SKM-1 treated with dmso at 0.1 percent for 144 hours (cell line): ENCODE measurements at regions not wholly inside any gene's neighbourhood (a gene's known extent, or its start where the extent isn't known, plus 50 kb on each side); places are given as distances from the start of the nearest gene placed in this dataset.
A peak's percentile ranks its signal among the peaks of the same experiment; 100 is the strongest.
"Not testable (repeated sequence)": the region's sequence is repeated elsewhere in the genome, so short reads cannot be mapped to it uniquely, and the experiment has no call there.

Source experiments
- DNase-seq: peaks from one replicate; lab custom pipeline; 2025; ENCODE audit not compliant: unreplicated experiment; lab: John Stamatoyannopoulos, UW

DNA sequence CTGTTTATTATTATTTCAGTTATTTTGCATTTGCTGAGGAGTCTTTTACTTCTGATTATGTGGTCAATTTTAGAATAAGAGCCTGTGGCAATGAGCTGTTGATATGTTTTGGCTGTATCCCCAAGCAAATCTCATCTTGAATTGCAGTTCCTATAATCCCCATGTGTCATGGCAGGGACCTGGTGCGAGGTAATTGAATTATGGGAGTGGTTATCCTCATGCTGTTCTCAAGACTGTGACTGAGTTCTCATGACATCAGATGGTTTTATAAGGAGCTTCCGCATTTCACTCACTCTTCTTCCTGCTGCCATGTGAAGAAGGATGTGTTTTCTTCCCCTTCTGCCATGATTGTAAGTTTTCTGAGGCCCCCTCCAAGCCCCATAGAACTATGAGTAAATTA is 114.9 kb upstream of the SLCO6A1 start:
- no peak for DNase-seq

DNA sequence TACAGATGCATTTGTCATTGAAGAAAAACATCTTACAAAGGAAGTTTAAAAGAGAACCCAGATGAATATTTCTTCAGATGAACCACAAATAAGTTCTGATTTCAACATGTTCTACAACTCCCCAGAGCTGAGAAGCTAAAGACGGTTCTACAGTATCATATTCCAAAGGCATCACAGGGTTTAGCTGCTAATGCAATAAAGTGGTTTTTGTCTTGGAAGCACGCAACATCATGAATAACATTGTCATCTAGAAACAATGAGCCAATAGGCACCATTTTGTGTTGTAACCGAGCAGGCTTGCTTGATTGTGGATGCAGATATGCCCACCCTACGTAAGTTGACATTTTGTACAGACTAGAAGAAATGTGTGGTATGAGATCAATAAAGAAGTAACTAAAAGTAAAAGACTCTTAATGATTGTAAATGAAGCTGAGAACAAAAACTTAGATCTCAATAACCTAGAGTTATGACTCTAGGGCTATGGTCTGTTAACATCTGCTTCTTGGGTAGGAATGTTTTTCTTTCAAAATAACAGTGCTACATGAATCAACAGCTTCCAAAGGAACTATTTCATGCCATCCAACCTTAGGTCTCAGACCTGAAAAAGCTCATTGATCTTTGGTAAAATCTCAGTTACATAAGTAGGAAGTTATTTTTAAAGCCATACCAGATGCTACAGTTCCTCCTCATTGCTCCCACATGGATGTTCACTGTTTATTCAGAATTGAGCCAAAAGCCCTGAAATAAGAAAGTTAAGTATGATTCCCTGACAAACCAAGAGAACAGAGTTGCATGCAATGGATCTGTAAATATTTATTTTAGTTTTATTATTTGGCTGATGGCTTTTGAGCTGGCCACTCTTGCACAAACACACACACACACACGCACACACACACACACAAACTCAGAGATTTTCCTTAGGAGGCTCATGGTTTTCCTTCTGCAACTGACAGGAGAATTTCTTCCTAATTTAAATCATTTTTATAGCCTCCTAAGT is 118.7 kb upstream of the SLCO6A1 start:
- DNase-seq, result no peak

DNA sequence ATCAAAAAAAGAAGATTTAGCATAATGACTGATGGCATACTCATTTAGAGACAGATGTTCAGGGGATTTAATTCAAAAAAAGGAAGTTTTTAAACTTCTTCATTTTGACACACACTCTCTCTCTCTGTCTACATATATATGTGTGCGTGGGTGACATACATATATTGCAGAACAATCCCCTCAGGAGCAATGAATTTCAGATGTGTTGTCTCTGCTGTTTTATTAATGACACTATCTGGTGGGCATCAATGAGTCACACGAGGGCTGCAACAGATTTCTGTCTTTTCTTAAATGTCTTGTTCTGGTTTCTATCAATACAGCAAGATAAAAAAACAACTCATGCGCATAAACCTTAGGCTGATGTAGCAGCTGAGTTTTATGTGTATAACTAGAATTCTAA is 123.5 kb upstream of the SLCO6A1 start:
- no peak for DNase-seq

DNA sequence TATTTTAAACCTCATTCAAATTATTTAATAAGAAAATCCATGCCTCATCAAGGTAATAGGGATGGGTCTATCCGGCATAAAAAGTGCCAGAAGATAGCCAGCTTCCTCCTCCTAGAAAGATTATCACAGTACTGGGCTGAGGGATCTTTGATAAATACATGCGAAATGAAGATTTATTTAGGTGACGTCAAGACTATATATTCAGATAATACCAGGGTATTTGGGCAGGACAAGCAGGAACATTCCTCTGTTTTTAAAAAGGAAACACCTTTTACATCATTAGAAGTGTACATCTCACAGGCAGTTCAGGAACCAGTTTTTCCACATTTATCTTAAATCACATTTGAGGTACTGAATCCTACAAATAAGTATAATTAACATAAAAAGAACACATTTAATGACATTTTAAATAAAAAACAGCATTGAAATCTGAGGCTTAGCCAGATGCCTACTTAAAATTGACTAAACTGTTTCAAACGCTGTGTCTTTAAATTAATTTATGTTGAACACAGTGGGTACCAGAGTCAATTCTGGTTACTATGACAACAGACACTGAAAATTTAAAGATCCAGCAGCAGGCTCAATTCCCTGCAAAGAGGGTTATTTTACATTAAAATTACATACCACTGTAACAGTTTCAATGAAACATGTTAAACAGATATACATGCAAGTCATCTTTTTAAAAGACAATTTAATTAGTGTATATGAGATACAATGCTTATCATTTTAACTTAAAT is 124.7 kb upstream of the SLCO6A1 start:
- DNase-seq, result no peak

DNA sequence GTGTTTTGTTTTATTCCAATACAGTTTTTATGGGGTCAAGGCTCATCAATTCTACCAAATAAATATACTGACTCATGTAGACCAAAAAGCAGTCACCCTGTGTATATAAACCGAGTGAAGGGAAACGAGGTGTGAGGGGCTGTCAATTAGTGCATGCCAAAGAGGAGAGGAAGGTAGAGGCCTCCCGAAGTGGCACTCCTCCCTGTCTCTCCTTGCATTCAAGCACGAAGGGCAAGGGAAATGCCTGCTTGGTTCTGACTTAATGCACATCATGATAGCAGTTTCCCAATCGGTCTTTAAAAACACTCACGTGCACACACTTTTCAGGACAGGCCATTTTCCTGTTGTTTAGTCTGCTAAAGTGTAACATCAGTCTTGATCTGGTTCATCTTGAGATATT is 125.6 kb upstream of the SLCO6A1 start:
- DNase-seq, result no peak

DNA sequence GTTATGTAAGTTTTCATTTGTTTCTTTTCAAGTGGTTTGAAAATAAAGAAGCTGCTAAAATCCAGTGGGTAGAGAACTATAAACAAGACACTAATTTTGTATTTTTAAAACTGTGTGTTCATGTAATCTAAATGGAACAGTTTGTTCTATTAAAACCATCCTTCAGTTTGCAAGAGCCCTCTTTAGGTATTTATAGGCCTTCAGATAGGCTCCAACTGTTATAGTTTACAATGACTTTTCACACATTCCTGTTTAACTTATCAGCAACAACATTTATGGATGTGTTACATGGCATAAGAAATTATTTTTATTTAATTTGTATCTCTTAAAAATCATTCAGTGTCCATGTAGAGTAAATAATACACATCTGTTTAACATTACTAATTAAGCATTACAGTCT is 126.7 kb upstream of the SLCO6A1 start:
- no peak for DNase-seq

DNA sequence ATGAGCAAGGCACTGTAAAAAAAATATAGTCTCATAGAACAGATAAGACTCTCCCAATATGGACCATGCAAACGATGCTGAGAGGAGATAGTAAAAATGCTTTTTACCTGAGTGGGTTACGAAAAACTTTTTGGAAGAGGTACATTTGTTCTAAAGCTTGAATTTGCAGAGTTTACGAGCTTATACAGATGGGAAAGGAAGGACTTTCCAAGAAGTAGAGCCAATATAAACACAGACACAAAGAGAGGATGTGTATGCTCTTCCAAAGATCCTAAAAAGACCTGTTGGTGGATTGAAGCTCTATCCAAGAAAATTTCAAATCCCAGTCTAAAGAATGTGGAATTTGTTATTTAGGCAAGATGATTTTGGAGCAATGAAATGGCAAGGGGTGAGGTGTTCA is 127.1 kb upstream of the SLCO6A1 start:
- no peak for DNase-seq

DNA sequence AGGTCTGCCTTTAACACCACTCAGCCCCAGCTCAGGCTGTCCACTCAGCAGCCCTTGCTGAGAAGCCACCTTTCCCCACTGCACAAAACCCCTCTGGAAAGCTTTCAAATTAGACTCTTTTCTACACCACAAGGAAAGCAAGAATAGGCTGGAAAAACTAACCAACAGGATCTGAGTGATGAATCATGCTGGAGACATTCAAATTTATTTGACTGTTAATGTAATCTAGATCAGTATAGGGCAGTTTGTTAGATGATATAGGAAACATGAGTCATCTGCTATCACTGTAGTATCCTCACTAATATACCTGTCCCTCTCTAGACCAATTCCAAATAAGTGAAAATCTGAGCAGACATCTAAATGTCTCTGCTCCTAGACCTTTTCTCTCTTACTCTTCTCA is 127.8 kb upstream of the PAM start:
- no peak for DNase-seq

DNA sequence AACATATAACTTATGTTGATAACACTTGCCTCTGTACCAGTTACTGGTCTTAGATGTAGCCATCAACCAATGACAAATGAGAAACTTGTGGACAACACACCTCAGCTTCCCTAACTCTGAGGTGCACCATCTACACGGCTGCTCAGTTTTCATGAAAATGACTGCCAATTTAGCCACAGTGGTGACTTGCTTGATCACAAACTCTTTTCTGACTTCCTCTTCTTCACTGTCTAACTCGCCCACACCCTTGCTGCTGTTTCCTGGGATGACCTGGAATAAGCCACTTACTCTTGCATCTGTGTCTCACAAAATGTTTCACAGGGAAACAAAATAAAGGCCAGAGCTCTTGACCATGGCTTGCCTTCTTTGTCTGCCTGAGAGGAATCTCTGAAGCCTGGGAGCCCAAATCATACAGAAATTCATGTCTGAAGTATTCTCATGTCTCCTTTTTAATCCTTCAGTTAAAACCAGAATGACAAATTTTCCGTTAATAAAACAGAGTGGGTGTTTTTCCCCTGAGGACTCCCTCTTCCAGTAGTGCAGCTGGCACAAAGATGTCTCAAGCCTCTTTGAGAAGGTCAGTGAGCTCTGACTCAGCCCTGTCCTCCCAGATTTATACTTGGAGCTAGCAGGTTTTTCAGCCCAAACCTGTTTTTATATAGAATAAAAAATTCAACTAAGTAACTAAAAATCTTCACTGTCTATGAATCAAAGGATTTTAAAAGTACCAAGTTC is 126.5 kb upstream of the PAM start:
- DNase-seq, result peak; percentile 18

DNA sequence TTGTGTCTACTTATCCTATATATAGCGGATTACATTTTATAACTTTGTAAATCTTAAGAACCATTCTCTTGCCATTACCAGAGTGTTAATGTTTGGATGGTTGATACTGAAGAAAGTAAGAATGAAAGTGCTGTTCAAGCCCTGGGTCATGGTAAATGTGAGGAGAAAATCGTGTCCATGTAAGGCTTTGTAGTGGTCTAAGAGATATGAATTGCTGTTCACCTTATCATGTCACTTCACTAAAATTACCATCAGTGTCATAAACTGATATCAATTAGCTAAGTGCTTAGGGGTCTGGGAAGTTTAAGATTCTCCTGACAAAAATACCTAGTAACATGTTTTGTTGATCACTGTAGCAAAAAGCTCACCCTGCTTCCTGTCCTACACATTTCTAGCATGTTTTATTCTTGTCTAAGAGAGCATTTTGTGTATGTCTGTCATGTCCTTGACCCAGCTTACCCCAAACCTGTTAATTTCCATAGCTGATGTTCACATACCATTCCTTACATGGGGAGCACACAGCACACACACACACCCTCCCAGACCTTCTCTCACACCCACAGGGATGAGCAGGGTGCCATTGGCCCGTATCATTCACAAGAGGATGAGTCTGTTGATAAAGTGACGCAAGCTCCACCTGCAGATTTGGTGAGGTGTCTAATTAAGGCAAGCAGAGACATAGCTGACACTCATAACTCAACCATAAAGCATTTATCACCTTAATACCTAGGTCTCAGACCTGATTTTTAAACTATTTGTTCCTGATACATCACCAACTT is 125.1 kb upstream of the PAM start:
- no peak for DNase-seq

DNA sequence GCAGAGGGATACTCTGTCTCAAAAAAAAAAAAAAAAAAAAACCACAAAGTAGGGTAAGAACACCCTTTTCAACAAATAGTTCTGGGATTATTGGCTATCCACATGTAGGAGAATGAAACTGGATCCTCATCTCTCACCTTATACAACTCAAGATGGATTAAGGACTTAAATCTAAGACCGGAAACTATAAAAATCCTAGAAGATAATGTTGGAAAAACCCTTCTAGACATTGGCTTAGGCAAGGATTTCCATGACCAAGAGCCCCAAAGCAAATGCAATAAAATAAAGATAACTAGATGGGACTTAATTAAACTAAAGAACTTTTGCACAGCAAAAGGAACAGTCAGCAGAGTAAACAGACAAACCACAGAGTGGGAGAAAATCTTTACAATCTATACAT is 119.7 kb upstream of the PAM start:
- DNase-seq, result not testable (repeated sequence)

DNA sequence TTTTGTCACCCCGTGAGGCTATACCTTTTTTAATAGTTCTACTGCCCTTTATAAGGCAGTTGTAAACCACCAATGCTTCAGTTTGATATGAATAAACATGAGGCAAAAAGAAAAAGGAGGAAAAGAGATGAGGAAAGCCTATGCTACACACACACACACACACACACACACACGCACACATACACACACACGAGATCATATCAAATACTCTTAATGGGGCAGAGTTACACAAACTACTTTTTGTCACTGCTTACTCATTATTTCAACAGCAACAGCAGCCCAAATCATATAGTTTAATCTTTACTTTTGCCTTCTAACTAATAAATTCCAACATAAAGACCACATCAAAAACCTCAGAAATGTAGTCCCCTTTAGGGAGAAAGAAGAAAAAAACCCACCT is 116.8 kb upstream of the PAM start:
- no peak for DNase-seq

DNA sequence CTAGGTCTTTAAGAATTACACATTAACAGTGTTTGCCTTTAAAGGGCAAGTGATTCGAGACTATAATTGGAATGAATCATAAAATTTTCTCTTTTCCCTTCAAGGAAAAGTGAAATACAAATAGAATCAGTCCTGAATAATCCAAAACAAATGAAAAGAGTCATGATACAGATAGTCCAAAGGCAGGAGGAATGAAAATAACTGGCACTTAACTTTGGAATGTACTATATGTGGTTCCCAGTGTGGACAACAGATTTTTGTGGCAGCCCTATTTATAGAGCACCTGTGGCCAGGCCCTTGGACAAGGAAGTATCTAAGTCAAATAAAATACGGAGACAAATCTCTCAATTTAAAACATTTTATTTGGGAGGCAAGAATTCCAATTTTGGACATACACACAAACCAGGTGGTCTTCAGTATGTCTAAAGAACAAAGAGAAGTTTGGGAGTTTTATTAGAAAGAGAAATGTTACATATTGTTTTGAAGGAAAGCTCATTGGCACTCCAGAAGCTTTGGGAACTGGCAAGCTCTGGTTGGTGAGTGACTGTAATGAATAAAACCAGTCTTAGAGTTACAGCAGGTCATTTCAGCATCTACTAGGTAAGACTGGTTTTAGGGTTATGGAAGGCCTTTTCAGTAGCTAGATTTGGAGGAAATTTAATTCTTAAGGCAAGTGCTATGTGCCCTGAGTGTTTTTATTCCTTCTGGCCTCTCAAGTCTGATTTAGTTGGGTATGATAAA is 116.0 kb upstream of the PAM start:
- DNase-seq, result no peak

DNA sequence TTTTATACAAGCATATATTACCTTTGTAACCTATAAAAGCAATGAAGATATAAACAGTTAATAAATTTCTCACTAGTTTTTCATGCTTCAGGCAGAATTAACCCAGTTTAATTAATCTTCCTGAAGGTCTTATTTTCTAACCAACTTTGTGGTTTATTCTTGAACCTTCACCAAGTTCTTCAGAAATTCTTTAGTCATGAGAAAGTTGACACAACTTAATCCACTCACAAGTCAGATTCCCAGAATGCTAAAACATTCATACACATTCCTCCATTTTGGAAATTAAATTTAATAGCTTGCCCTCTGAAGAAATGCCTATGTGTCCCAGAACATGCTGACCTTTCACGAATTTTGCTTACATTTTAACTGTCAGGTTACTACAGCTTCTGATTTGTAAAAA is 105.4 kb upstream of the PAM start:
- DNase-seq, result no peak

DNA sequence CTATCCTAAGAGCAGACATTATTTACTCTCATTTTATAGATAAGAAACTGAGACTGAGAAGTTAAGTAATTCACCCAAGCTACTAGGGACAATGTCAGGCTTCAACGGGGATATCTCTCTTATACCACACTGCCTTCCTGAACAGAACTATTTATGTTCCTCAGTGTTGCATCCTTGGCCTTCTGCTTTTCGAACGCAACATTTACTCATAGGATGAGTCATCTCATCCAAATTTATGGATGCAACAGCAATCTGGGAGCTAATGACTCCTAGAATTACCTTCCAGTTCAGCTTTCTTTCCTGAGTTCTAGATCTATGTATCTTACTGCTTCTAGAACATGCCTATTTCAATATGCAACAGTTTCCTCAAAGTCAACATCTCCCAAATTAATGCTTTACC is 103.6 kb upstream of the PAM start:
- no peak for DNase-seq

DNA sequence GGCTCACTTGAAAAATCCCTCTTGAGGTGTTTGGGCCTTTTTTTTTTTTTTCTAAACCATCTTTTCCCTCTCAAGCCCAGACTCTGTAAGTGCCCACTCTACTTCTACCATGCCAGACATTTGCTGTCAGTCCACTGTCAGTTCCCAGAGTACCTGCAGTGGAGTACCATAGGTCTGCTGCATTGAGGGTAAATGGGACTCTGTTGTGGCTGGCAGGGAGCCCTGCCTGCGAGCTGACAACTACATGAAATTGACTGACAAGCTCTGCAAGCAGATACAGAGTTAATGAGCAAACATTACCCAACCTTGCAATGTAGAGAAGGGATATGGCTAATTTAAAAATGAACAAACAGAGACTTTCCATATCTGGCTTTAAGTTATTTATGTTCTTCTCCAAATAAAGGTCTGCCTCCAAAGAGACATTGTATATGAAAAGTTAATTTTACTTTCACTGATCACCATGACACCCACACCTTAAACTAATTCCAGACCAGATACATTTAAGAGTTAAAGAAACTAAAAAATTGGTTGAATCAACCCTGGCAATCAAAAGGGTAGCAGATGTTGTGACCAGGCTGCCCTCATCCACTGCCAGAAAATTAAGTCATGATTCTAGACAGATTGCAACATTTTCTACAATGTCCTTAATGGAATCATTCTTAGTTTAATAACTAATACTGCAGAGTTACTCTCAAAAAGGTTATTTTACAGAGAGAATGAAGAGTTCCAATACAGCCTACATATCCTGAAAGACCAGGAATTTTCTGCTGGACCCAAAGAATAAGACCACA is 100.4 kb upstream of the PAM start:
- DNase-seq, result no peak

DNA sequence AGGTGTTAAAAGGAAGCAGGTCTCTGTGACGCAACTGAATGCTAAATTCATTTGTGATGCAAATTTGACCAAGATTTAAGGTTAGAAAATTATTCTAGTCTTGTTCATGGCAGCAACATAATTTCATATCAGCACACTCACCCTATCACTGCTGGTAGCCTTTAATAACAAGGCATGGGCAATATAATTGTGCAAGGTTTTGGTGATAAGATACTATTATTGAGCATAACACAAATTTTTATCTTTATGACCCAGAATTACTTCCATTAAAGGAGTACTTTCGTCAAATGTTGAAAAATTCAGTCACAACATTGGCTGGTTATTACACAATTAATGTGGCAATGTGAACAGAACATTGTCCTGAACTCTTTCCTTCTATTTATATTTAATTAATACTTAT is 96.0 kb upstream of the PAM start:
- DNase-seq, result no peak

DNA sequence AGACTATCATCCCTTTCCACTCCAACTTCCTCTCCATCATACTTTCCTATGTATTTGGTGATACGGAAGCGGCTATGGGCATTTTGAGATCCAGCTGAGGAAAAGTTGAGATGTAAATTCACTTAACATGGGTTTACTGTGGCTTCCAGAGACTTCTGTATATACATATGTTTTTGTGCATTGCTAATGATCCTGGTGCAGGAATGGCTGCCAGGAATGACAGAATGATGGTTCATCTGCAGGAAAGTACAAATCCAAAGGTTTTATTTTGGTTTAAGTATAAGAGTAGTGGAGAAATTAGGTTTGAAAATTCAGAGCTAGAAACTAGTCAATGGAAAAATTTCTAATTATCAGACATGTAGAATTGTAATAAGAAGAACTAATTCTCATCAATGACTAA is 95.0 kb upstream of the PAM start:
- no peak for DNase-seq

DNA sequence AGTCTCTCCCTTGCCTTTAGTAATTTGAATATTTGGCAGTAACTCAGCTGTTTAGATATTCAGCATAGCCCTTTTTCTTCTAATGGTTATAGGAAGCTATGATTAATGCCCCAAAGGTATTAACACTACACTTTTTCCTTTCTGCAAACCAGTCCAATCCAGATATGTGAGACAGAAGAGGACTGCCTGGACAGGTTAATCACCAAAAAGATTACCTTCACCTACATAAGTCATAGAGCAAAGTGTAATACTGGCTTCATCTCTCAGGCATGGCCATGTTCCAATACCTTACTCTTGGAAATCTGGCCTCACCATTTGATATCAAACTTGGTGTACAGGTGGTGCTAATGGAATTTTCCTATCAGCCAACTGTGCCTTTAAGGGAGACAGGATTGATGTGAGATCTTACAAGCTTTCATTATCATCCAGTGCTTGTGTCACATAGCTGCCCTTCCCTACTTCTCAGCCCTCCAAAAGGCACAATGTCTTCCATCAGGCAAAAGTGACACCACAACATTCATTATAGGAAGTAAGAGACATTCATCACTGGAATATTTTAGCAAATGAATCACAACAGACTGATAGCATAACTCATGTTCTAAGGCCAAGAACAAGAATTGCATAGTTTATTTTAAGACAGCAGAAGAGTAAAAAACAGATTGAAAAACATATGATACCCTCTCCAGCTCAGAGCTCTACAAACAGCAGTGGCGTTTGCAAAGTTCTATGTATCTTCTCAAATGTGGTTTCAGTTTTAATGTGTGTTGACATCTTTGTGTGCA is 91.2 kb upstream of the PAM start:
- no peak for DNase-seq
